HG03280 (cell line): ENCODE measurements at regions not wholly inside any gene's neighbourhood (a gene's known extent, or its start where the extent isn't known, plus 50 kb on each side); places are given as distances from the start of the nearest gene placed in this dataset.
"Not testable (repeated sequence)": the region's sequence is repeated elsewhere in the genome, so short reads cannot be mapped to it uniquely, and the experiment has no call there.

ENCODE experiments used
- ATAC-seq: cut with Tn5 transposase; IDR thresholded peaks from one replicate; pipeline ENCODE4 v1.9.1; 2021; ENCODE audit warnings: mild to moderate bottlenecking, moderate library complexity; ENCODE audit not compliant: unreplicated experiment

- no peak for ATAC-seq
Observed at GRCh38 chr9:86997156-86997555, 49.9 kb upstream of the GAS1 start.

- ATAC-seq, result no peak
Observed at GRCh38 chr9:86997951-86998350, 50.6 kb upstream of the GAS1 start.

- no peak for ATAC-seq
Observed at GRCh38 chr9:87002517-87002916, 55.2 kb upstream of the GAS1 start.

GRCh38 chr9:87004016-87004415 lies 56.7 kb upstream of the GAS1 start:
- no peak for ATAC-seq

GRCh38 chr9:87006956-87007355 lies 59.6 kb upstream of the GAS1 start:
- no peak for ATAC-seq

- ATAC-seq, result no peak
Observed at GRCh38 chr9:87007711-87008366, 60.5 kb upstream of the GAS1 start.

GRCh38 chr9:87008667-87009066 lies 61.4 kb upstream of the GAS1 start:
- ATAC-seq, result no peak

GRCh38 chr9:87010626-87011025 lies 63.3 kb upstream of the GAS1 start:
- ATAC-seq, result no peak

GRCh38 chr9:87011551-87011950 lies 64.2 kb upstream of the GAS1 start:
- no peak for ATAC-seq

GRCh38 chr9:87013490-87013889 lies 66.2 kb upstream of the GAS1 start:
- no peak for ATAC-seq

GRCh38 chr9:87014436-87014835 lies 67.1 kb upstream of the GAS1 start:
- ATAC-seq, result no peak

GRCh38 chr9:87016681-87017080 lies 69.4 kb upstream of the GAS1 start:
- ATAC-seq, result no peak

- ATAC-seq, result no peak
Observed at GRCh38 chr9:87020169-87020950, 73.1 kb upstream of the GAS1 start.

- no peak for ATAC-seq
Observed at GRCh38 chr9:87022178-87022577, 74.9 kb upstream of the GAS1 start.

GRCh38 chr9:87026204-87026603 lies 78.9 kb upstream of the GAS1 start:
- no peak for ATAC-seq

GRCh38 chr9:87028836-87029235 lies 81.5 kb upstream of the GAS1 start:
- ATAC-seq, result not testable (repeated sequence)

GRCh38 chr9:87029905-87030304 lies 82.6 kb upstream of the GAS1 start:
- ATAC-seq, result no peak

- no peak for ATAC-seq
Observed at GRCh38 chr9:87034841-87035240, 87.5 kb upstream of the GAS1 start.

GRCh38 chr9:87035879-87036278 lies 88.6 kb upstream of the GAS1 start:
- no peak for ATAC-seq

- ATAC-seq, result no peak
Observed at GRCh38 chr9:87036506-87036905, 89.2 kb upstream of the GAS1 start.

- ATAC-seq, result no peak
Observed at GRCh38 chr9:87039809-87040392, 92.6 kb upstream of the GAS1 start.

- ATAC-seq, result no peak
Observed at GRCh38 chr9:87040410-87041009, 93.2 kb upstream of the GAS1 start.
